ENCODE measurements at regions not wholly inside any gene's neighbourhood (a gene's known extent, or its start where the extent isn't known, plus 50 kb on each side); places are given as distances from the start of the nearest gene placed in this dataset.

DNA sequence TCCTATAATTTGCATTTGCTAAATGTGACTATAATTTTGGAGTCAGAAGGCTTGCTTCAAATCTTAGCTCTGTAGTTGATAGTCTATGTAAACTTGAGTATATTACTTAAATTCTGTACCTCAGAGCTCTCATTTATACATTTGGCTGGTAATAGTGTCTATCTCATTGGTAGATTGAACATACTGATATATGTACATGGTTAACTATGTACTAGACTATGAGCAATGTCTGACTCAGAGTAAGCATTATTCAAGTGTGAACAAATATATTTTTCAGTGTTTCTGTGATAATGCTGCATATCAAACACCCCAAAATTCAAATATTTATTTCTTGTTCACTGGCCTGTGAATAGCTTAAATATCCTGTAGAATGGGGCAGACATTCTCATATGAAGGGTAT is 1568.9 kb upstream of the PABPC4L start:
- H3K27me3 ChIP-seq (ENCODE audit: control insufficient read depth, insufficient read depth, low read length): no peaks in the 10 kb centered on the region
- no peak for DNase-seq (ENCODE audit: low read depth, low spot score)
- no peaks in the 10 kb centered on the region for H3K36me3 ChIP-seq (ENCODE audit: control insufficient read depth, insufficient read depth, low read length)
- H3K4me3 ChIP-seq (ENCODE audit: low read length): no peak overlapping the region
- H3K4me1 ChIP-seq (ENCODE audit: control insufficient read depth, insufficient read depth, low read length): no peaks in the 10 kb centered on the region
- no peak overlapping the region for H3K27ac ChIP-seq (ENCODE audit: low read length)
- no peaks in the 10 kb centered on the region; the same call in 1 of the 2 replicates for H3K9me3 ChIP-seq (ENCODE audit: control insufficient read depth, insufficient read depth, low read length)

DNA sequence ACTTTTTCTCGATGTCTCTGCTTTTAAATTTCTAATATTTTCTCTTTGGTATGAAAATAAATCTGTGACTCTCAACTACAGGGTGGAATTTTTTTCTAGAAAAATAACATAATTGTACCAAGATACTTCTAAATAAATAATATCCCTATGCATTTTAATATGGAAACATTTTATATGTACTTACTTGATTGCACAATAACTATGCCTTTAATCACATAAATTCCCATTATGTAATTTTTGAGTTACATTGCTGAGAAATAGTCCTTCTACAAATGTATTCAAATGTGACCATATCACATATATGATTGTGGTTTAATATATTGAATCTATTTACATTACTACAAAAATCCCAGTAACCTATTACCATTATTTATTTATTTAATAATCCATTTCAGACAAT is 1543.3 kb upstream of the PABPC4L start:
- H3K9me3 ChIP-seq (ENCODE audit: control insufficient read depth, insufficient read depth, low read length): no peaks in the 10 kb centered on the region
- no peak overlapping the region for H3K4me3 ChIP-seq (ENCODE audit: low read length)
- no CpG with 5 or more reads among the region's 1 CpG for WGBS (ENCODE audit: insufficient coverage, insufficient read length)
- no peaks in the 10 kb centered on the region for H3K4me1 ChIP-seq (ENCODE audit: control insufficient read depth, insufficient read depth, low read length)
- H3K27me3 ChIP-seq (ENCODE audit: control insufficient read depth, insufficient read depth, low read length): no peaks in the 10 kb centered on the region
- no peak overlapping the region for H3K27ac ChIP-seq (ENCODE audit: low read length)
- DNase-seq (ENCODE audit: low read depth, low spot score): no peak
- H3K36me3 ChIP-seq (ENCODE audit: control insufficient read depth, insufficient read depth, low read length): no peaks in the 10 kb centered on the region

DNA sequence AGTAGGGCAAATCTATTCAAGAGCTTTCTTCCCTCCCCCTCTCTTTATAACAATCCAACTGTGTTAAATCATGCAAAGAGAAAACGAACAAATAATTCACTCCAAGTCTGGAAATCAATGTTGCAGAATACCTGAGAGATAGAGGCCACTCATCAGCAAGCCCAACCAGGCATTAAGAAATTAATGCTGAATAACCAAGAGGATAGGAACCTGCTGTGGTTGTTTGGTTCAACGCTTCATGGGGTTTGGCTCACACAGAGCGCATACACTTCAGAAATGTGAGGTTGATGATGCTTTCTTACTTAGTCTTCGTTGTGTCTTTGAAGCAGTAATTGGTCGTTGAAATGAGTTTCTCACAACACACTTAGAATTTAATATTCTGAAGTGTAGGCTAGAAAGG is 1540.0 kb upstream of the PABPC4L start:
- WGBS (ENCODE audit: insufficient coverage, insufficient read length): no CpG with 5 or more reads among the region's 5 CpGs
- no peak for DNase-seq (ENCODE audit: low read depth, low spot score)
- Histone ChIP-seq H3K36me3 (ENCODE audit: control insufficient read depth, insufficient read depth, low read length) (no peaks in the 10 kb centered on the region), H3K9me3 (ENCODE audit: control insufficient read depth, insufficient read depth, low read length) (no peaks in the 10 kb centered on the region), H3K4me1 (ENCODE audit: control insufficient read depth, insufficient read depth, low read length) (no peaks in the 10 kb centered on the region), H3K27ac (ENCODE audit: low read length) (no peak overlapping the region), H3K27me3 (ENCODE audit: control insufficient read depth, insufficient read depth, low read length) (no peaks in the 10 kb centered on the region), H3K4me3 (ENCODE audit: low read length) (no peak overlapping the region)

DNA sequence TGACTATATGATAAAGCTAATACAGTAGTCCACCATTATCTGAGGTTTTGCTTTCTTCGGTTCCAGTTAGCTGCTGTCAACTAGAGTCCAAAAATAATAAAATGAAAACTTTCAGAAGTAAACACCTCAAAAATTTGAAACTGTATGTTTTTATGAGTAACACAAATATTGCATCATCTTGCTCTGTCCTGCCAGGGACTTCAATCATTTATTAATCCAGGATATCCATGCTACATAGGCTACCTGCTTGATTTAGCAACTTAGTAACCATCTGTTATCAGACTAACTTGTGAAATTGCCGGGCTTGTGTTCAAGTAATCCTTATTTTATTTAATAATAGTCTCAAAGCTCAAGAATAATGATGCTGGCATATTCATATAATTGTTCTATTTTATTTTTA is 1537.8 kb upstream of the PABPC4L start:
- Histone ChIP-seq H3K9me3 (ENCODE audit: control insufficient read depth, insufficient read depth, low read length) (no peaks in the 10 kb centered on the region), H3K36me3 (ENCODE audit: control insufficient read depth, insufficient read depth, low read length) (no peaks in the 10 kb centered on the region), H3K4me1 (ENCODE audit: control insufficient read depth, insufficient read depth, low read length) (no peaks in the 10 kb centered on the region), H3K27me3 (ENCODE audit: control insufficient read depth, insufficient read depth, low read length) (no peaks in the 10 kb centered on the region), H3K27ac (ENCODE audit: low read length) (no peak overlapping the region), H3K4me3 (ENCODE audit: low read length) (no peak overlapping the region)
- WGBS (ENCODE audit: insufficient coverage, insufficient read length): no CpG with 5 or more reads among the region's 2 CpGs
- no peak for DNase-seq (ENCODE audit: low read depth, low spot score)

DNA sequence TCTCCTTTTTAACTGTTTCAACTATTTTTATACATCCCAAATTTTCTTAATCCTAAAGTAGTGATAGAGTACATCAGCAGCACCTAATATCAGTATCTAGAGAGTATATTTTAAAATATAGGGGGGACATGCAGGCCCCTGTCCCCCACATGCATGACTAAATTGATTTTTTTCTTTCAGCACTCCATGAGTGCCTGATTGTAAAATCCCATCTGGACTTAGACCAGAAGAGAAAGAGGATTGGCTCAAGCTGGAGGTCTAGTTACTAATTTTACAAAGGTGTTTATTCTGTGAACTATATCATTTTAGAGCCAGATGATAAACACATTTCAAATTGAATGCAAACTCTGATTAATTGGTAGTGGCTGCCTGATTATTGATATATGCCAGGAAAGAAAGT is 1533.9 kb upstream of the PABPC4L start:
- DNase-seq (ENCODE audit: low read depth, low spot score): no peak
- Histone ChIP-seq H3K9me3 (ENCODE audit: control insufficient read depth, insufficient read depth, low read length) (no peaks in the 10 kb centered on the region), H3K27ac (ENCODE audit: low read length) (no peak overlapping the region), H3K27me3 (ENCODE audit: control insufficient read depth, insufficient read depth, low read length) (no peaks in the 10 kb centered on the region), H3K4me3 (ENCODE audit: low read length) (no peak overlapping the region), H3K36me3 (ENCODE audit: control insufficient read depth, insufficient read depth, low read length) (no peaks in the 10 kb centered on the region), H3K4me1 (ENCODE audit: control insufficient read depth, insufficient read depth, low read length) (no peaks in the 10 kb centered on the region)

DNA sequence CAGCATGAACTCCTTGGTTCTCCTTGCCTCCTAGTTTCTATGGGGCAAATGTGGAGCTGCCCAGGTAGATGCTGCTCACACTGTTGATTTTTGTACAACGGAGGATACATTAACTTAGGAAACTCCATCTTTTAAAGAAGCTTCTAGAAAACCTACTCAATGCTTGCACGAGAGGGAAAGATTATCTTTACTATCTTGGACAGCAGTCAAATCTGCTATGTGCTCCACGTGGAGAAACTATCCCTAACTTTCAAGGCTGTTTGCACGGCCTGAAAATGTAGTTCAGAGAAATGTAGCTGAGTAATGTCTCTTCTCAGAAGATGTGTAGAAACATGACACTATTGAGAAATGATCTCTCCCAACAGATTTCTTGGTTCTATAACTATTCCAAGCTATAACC is 1530.9 kb upstream of the PABPC4L start:
- no peaks in the 10 kb centered on the region for H3K4me1 ChIP-seq (ENCODE audit: control insufficient read depth, insufficient read depth, low read length)
- no peaks in the 10 kb centered on the region for H3K27me3 ChIP-seq (ENCODE audit: control insufficient read depth, insufficient read depth, low read length)
- H3K4me3 ChIP-seq (ENCODE audit: low read length): no peak overlapping the region
- no peak overlapping the region for H3K27ac ChIP-seq (ENCODE audit: low read length)
- H3K9me3 ChIP-seq (ENCODE audit: control insufficient read depth, insufficient read depth, low read length): no peaks in the 10 kb centered on the region
- DNase-seq (ENCODE audit: low read depth, low spot score): no peak
- no peaks in the 10 kb centered on the region for H3K36me3 ChIP-seq (ENCODE audit: control insufficient read depth, insufficient read depth, low read length)
- WGBS (ENCODE audit: insufficient coverage, insufficient read length): no CpG with 5 or more reads among the region's 4 CpGs

DNA sequence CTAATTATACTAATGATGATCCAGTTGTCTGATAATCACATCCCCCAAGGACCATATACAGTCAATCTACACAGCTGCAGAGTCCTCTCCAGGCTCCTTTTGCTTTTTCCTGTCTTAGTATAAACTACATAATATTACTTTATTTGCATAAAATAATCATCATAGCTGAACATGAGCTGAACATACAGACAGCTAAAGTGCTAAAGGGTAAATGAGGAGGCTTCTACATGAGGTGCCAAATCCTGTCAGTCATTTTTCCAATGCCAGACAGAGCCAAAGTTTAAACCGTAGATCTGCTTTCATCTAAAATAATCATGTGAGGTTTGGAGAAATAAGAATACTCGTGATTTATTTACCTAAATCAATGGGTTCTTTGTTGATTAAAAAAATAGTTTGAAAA is 1530.1 kb upstream of the PABPC4L start:
- Histone ChIP-seq H3K9me3 (ENCODE audit: control insufficient read depth, insufficient read depth, low read length) (no peaks in the 10 kb centered on the region), H3K27ac (ENCODE audit: low read length) (no peak overlapping the region), H3K27me3 (ENCODE audit: control insufficient read depth, insufficient read depth, low read length) (no peaks in the 10 kb centered on the region), H3K4me1 (ENCODE audit: control insufficient read depth, insufficient read depth, low read length) (no peaks in the 10 kb centered on the region), H3K36me3 (ENCODE audit: control insufficient read depth, insufficient read depth, low read length) (no peaks in the 10 kb centered on the region), H3K4me3 (ENCODE audit: low read length) (no peak overlapping the region)
- 100% methylated on average over 1 of the region's 2 CpGs for WGBS (ENCODE audit: insufficient coverage, insufficient read length)
- no peak for DNase-seq (ENCODE audit: low read depth, low spot score)

DNA sequence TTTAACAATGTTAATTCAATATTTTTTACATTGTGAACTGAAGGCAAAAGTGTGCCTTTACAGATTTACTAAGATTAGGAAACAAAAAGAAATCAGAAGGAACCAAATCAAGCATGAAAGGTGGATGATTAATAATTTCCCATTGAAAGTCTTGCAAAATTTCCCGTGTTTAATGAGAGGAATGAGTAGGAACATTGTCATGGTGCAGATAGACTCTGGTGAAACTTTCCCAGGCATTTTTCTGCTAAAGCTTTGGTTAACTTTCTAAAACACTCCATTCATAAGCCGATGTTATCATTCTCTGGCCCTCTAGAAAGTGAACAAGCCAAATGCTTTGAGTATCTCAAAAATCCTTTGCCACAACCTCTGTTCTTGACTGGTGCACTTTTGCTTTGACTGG is 1522.8 kb upstream of the PABPC4L start:
- H3K27ac ChIP-seq (ENCODE audit: low read length): no peak overlapping the region
- no peaks in the 10 kb centered on the region for H3K9me3 ChIP-seq (ENCODE audit: control insufficient read depth, insufficient read depth, low read length)
- no CpG with 5 or more reads among the region's 2 CpGs for WGBS (ENCODE audit: insufficient coverage, insufficient read length)
- no peaks in the 10 kb centered on the region for H3K36me3 ChIP-seq (ENCODE audit: control insufficient read depth, insufficient read depth, low read length)
- no peak overlapping the region for H3K4me3 ChIP-seq (ENCODE audit: low read length)
- DNase-seq (ENCODE audit: low read depth, low spot score): no peak
- no peaks in the 10 kb centered on the region for H3K27me3 ChIP-seq (ENCODE audit: control insufficient read depth, insufficient read depth, low read length)
- no peaks in the 10 kb centered on the region for H3K4me1 ChIP-seq (ENCODE audit: control insufficient read depth, insufficient read depth, low read length)

DNA sequence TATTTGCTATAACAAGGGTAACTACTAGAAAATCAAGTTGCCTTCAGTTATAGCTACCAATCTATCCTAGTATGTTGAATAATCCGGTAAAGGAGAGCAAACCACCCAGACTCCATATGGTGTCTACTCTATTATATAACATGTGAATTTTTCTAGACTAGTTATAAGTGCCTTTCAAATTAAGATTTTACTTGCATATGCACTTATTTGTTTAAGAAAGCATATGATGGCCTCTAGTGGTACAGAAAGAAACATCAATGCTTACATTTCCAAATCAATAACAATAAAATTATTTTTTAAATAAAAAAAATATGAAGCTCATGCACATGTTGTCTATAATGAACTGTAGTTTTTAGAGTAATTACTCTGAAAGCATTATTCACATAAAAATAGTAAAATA is 1516.4 kb upstream of the PABPC4L start:
- Histone ChIP-seq H3K27ac (ENCODE audit: low read length) (no peak overlapping the region), H3K4me3 (ENCODE audit: low read length) (no peak overlapping the region), H3K9me3 (ENCODE audit: control insufficient read depth, insufficient read depth, low read length) (no peaks in the 10 kb centered on the region), H3K4me1 (ENCODE audit: control insufficient read depth, insufficient read depth, low read length) (no peaks in the 10 kb centered on the region), H3K36me3 (ENCODE audit: control insufficient read depth, insufficient read depth, low read length) (no peaks in the 10 kb centered on the region), H3K27me3 (ENCODE audit: control insufficient read depth, insufficient read depth, low read length) (no peaks in the 10 kb centered on the region)
- no peak for DNase-seq (ENCODE audit: low read depth, low spot score)
- no CpG with 5 or more reads among the region's 1 CpG for WGBS (ENCODE audit: insufficient coverage, insufficient read length)

DNA sequence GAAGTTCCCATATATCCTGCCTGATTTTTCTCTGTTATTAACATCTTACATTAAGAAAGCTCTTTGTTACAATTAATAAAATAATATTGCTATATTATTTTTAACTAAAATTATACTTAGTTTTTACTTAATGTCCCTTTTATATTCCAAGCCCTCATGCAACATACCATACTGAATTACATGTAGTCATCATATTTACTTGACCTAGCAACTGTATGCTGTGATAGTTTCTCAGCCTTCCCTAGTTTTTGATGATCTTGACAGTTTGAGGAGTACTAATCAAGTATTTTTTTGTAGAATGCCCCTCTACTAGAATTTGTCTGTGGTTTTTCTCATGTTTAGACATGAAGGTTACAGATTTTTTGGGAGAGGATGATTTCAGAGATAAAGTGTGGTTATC is 1503.8 kb upstream of the PABPC4L start:
- Histone ChIP-seq H3K27ac (ENCODE audit: low read length) (no peak overlapping the region), H3K36me3 (ENCODE audit: control insufficient read depth, insufficient read depth, low read length) (no peaks in the 10 kb centered on the region), H3K4me3 (ENCODE audit: low read length) (no peak overlapping the region), H3K9me3 (ENCODE audit: control insufficient read depth, insufficient read depth, low read length) (no peaks in the 10 kb centered on the region), H3K4me1 (ENCODE audit: control insufficient read depth, insufficient read depth, low read length) (no peaks in the 10 kb centered on the region), H3K27me3 (ENCODE audit: control insufficient read depth, insufficient read depth, low read length) (no peaks in the 10 kb centered on the region)
- no peak for DNase-seq (ENCODE audit: low read depth, low spot score)

DNA sequence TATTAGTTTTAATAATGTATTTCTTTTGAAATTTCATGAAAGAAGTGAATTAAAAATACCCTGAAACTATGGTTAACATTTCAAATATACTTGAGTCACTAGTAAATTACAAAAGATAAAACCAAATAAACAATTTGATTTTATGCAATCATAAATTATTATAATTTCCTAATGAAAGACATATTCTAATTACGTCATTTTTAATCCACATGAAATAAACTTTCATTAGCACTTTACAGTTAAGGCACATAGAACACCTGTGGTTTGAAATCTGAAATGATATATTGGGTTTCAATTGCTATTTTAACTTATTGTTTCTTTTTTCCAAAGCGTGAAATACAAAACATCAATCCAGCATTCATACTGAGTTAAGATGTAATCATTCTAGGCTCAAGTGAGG is 1492.5 kb upstream of the PABPC4L start:
- Histone ChIP-seq H3K27ac (ENCODE audit: low read length) (no peak overlapping the region), H3K4me3 (ENCODE audit: low read length) (no peak overlapping the region), H3K4me1 (ENCODE audit: control insufficient read depth, insufficient read depth, low read length) (no peaks in the 10 kb centered on the region), H3K27me3 (ENCODE audit: control insufficient read depth, insufficient read depth, low read length) (no peaks in the 10 kb centered on the region), H3K9me3 (ENCODE audit: control insufficient read depth, insufficient read depth, low read length) (no peaks in the 10 kb centered on the region), H3K36me3 (ENCODE audit: control insufficient read depth, insufficient read depth, low read length) (no peaks in the 10 kb centered on the region)
- no peak for DNase-seq (ENCODE audit: low read depth, low spot score)
- WGBS (ENCODE audit: insufficient coverage, insufficient read length): no CpG with 5 or more reads among the region's 2 CpGs

All from iPS DF 6.9 (cell line).